GM21529 (cell line): ENCODE measurements at regions not wholly inside any gene's neighbourhood (a gene's known extent, or its start where the extent isn't known, plus 50 kb on each side); places are given as distances from the start of the nearest gene placed in this dataset.
A peak's percentile ranks its signal among the peaks of the same experiment; 100 is the strongest.

Source experiments
- ATAC-seq: cut with Tn5 transposase; IDR thresholded peaks from one replicate; pipeline ENCODE4 v1.9.1; 2021; ENCODE audit not compliant: unreplicated experiment

GRCh38 chr3:111244760-111245159 is 173.1 kb downstream of the NECTIN3 start:
- no peak for ATAC-seq

GRCh38 chr3:111246967-111247760 is 175.5 kb downstream of the NECTIN3 start:
- no peak for ATAC-seq

- ATAC-seq = no peak
Observed at GRCh38 chr3:111248406-111248805, 176.8 kb downstream of the NECTIN3 start.

- no peak for ATAC-seq
Observed at GRCh38 chr3:111249421-111249820, 177.8 kb downstream of the NECTIN3 start.

- ATAC-seq = no peak
Observed at GRCh38 chr3:111252779-111253178, 181.2 kb downstream of the NECTIN3 start.

GRCh38 chr3:111253733-111254132 is 182.1 kb downstream of the NECTIN3 start:
- ATAC-seq = no peak

- ATAC-seq = peak; percentile 61
Observed at GRCh38 chr3:111260878-111261277, 189.3 kb downstream of the NECTIN3 start.

GRCh38 chr3:111269777-111270176 is 198.2 kb downstream of the NECTIN3 start:
- ATAC-seq = no peak

GRCh38 chr3:111277226-111277625 is 205.6 kb downstream of the NECTIN3 start:
- ATAC-seq = no peak

GRCh38 chr3:111278959-111279358 is 207.3 kb downstream of the NECTIN3 start:
- no peak for ATAC-seq

- ATAC-seq = no peak
Observed at GRCh38 chr3:111282024-111282423, 210.4 kb downstream of the NECTIN3 start.

- no peak for ATAC-seq
Observed at GRCh38 chr3:111283165-111283564, 211.5 kb downstream of the NECTIN3 start.

- ATAC-seq = no peak
Observed at GRCh38 chr3:111284503-111285183, 213.0 kb downstream of the NECTIN3 start.

- ATAC-seq = no peak
Observed at GRCh38 chr3:111285184-111285538, 213.5 kb downstream of the NECTIN3 start.

GRCh38 chr3:111285694-111286093 is 214.1 kb downstream of the NECTIN3 start:
- ATAC-seq = no peak

GRCh38 chr3:111286746-111287145 is 215.1 kb downstream of the NECTIN3 start:
- no peak for ATAC-seq

- ATAC-seq = no peak
Observed at GRCh38 chr3:111292117-111292516, 220.5 kb downstream of the NECTIN3 start.

GRCh38 chr3:111299192-111299615 is 227.6 kb downstream of the NECTIN3 start:
- ATAC-seq = no peak

- no peak for ATAC-seq
Observed at GRCh38 chr3:111301238-111301798, 229.7 kb downstream of the NECTIN3 start.

- ATAC-seq = no peak
Observed at GRCh38 chr3:111302063-111302462, 230.4 kb downstream of the NECTIN3 start.

- no peak for ATAC-seq
Observed at GRCh38 chr3:111303760-111304159, 232.1 kb downstream of the NECTIN3 start.

GRCh38 chr3:111307676-111308075 is 234.3 kb upstream of the CD96 start:
- no peak for ATAC-seq
